Amniotic epithelial cell (primary cell): ENCODE measurements at regions not wholly inside any gene's neighbourhood (a gene's known extent, or its start where the extent isn't known, plus 50 kb on each side); places are given as distances from the start of the nearest gene placed in this dataset.

Experiments
- DNase-seq: peaks from one replicate; pipeline ENCODE4 v3.0.0-alpha.2; 2010; ENCODE audit warnings: low read depth

DNA sequence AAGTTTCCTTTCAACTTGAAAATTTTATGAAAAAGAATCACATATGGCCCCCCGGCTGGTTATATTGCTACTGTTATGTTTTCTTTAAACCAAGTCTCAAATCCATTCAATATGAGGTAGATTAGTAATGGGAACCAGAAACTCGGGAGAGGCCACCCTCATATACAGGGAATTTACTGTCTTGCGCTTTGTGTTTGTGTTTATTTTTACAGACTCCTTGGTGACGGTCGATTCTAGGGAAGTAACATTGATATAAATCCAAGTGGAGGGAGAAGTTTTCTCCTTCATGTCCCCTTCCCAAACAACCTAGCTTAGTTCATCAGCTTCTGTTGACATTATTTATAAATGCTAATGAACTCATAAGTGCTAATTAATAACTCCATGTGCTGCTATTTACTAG lies 163.5 kb upstream of the LMO4 start:
- no peak for DNase-seq

DNA sequence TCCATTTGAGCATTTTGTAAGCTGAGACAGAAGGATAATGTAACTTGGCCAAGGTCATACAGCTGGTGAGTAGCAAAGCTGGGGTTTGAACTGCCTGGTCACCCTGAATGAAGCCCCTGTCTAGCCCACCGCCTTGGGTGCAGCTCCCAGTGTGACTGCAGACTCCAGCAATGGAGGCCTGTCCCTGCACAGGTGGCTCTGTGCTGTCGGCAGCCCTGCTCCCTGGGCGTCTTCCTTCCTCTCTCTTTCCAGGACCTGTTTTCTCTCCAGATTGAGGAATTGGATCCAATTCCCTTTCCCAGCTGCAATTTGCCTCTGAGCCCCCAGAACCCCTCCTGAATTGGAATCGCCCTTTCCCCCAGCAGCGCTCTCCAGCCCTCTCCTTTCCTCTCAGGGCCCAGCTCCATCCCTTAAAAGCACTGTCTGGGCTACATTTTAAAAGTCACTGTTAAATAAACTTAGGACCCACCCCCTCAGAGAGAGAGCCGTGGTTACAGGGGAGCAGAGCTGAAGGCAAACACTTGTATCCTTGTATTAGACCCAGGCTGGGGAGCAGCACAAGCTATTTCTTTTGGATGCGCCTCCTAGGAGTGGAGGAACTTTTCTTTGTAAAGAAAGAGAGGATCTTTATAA lies 161.4 kb upstream of the LMO4 start:
- DNase-seq, result no peak

DNA sequence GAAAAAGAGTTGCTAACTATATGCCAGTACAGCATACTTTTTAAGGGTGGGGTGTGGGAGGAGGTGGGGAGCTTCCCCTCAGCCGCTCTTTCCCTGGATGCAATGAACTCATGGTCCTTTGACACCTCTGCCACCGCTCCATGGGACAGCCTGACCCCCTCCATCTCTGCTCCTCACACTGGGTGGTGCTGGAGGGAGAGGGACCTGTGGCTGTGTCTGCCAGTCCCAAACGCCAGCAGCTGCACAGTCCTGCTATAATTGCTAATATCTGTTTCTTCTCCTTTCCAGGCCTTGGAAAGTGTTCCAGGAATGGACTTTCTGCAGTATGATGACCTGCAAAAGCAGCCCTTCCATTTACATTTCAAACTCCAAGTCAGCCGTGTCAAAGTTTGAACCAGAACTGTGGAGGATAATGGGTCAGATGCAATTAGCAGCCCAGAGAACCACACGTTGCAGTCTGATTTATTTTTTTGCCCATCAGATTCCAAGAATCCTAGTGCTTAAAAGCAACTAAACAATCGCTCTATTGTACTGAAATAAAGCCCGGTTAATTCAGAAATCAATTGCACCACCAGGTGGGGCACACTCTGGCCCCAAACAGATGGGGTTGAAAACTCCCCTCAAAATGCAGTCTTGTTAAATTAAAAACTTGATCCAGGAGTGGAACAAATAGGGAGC lies 160.7 kb upstream of the LMO4 start:
- DNase-seq, result no peak

GRCh38 chr1:87169263-87169910 lies 159.3 kb upstream of the LMO4 start:
- DNase-seq, result no peak

DNA sequence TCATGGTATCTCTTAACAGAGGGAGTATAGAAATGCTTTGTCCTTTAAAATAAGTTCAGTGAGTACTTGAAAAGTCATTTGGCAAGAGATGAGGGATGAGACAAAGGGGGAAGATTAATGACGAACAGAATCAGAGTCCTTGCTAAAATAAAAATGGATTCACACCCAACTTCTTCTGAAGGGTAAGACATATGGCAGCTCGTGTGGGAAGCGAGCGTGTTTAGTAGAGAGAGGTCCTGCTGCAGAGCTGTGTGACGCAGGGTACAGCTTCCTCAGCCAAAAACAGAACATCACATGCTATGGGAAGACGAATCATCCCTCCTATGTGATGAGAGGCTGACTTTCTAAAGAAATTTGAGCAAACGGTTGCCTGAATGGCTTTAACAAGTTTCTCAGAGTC lies 158.5 kb upstream of the LMO4 start:
- DNase-seq, result no peak

GRCh38 chr1:87170931-87171598 lies 157.6 kb upstream of the LMO4 start:
- no peak for DNase-seq

- DNase-seq, result no peak
Measured at GRCh38 chr1:87173231-87173630, 155.4 kb upstream of the LMO4 start.

DNA sequence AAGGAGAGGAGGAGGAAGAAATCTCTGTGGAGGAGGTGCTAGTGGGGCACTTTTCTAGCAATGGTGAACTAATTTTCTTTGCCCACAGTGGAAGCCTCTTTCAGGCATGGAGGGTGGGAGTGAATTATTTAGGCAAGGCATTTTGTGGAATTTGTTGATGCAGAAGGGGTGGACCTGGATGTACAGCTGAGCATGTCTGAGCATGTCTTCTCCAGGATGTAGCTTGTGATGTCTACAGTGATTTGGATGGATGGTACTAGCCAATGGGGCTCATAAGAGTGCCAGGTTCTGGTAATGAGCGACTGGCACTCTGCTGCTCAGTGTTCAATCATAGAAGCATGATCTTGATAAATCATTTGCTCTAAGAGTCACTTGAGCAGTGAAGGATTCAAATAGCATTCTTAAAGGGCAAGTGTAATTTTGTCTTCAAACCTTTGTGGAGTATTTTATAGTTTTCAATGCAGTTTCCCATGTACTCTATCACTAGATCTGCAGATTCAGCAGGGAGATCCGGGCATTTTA lies 153.9 kb upstream of the LMO4 start:
- no peak for DNase-seq

- no peak for DNase-seq
Measured at GRCh38 chr1:87176087-87176486, 152.6 kb upstream of the LMO4 start.

DNA sequence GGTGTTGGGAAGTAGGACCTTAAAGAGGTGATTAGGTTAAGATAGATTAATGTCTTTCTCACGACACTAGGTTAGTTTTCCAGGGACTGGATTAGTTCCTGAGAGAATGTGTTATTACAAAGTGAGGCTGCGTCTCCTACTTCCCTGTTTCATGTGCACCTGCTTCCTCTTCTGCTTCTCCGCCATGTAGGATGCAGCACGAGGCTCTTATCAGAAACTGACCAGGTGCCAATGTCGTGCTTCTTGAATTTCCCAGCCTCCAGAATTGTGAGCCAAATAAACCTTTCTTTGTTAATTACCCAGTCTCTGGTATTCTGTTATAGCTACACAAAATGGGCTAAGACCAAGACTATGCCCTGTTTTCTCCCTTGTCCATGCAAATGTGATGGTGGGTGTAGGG lies 152.2 kb upstream of the LMO4 start:
- DNase-seq, result no peak

DNA sequence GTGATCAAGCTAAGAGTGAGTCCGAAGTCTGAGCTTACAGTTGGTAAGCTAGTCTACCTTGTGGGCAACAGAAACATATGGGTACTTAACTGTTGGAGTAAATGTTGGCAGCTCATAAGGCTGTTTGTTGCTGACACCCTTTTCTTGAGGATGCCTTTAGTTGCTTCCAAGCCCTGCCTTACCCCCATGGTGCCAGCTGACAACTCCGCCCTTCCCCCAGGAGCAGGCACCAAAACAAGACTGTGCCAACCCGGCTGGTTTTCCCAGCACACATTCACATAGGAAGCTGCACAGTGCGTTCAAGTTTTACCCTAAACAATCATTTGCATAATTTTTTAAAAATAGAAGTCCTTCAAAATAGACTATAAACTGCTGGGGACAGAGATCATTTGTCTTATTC lies 150.2 kb upstream of the LMO4 start:
- DNase-seq, result no peak

DNA sequence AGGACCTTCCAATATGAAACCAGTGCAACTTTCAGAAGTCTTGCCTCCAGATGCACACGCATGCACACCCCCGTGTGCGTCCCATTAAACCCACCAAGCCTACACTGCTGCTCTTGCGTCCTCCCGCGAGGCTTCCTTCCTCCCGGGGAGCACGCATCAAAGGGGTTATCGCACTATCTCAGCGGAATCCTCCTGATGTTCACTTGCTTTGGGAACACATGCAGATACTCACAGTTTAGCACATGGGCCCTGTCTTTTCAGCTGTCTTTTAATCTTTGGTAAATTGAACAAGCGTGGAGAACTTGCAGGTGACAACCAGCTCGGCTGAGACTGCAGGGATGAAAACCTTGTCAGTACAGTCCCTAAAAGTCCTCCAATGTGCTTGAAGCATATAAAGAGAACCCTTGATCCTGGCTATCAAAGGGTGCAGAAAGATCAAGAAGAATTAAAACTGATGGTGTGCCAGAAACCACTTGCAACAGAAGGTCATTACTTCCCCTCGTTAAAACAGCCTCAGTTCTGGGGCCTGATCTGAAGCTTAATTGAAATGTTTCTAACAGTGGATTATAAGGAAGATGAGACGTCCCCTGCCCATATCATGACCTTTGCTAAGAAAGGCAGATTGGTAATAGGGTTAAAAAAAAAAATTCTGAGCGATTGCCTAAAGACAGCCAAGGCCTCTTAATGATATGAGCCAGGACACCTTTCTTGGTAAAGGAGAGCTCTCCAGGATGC lies 149.4 kb upstream of the LMO4 start:
- DNase-seq, result no peak

DNA sequence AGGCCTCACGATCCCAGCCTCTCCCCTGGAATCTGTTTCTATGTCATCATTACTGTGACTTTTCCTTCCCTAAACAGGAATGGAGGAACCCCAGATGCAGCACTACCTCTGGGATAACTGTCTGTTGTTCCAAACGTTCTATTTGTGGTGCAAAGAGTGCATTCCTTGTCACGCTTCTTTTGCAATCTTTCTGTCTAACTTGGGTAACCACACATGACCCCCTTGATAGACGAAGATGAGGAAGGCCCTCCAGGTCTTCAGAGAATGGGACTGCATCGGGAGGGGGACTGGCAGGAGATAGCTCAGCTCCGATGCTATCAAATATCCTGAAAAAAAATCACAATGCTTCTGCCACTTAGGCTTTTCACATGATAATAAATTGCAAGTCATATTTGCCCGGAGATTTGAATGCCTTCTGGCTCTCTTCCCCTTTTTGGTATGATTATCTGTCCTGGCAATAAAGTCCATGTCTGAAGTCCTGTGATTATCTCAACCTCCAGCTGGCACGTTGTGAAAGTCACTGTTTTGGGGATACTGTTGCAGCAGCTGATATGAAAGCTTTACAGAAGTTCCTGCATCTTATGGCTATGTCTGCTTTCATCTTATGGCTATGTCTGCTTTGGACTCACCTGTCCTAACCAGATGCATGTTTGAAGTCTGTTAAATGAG lies 148.7 kb upstream of the LMO4 start:
- no peak for DNase-seq

DNA sequence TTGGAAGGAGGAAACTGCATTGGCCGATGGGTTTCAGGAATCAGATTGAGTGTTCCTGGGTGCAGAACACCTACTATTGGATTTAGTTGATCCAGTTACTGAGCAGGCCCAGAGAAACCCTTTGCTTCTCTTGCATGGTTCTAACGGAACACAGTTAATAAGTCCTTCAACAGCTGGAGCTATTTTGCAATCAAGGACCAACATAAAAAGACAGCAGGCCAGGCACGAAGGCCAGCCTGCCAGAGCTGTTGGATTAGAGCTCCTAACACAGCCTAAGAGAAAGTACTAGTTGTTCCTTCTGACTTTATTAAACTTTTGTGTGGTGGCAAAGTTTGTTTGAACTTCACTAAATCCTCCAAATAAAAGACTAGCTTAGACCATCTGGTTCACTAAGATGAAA lies 148.0 kb upstream of the LMO4 start:
- no peak for DNase-seq

- no peak for DNase-seq
Measured at GRCh38 chr1:87182611-87183010, 146.1 kb upstream of the LMO4 start.

DNA sequence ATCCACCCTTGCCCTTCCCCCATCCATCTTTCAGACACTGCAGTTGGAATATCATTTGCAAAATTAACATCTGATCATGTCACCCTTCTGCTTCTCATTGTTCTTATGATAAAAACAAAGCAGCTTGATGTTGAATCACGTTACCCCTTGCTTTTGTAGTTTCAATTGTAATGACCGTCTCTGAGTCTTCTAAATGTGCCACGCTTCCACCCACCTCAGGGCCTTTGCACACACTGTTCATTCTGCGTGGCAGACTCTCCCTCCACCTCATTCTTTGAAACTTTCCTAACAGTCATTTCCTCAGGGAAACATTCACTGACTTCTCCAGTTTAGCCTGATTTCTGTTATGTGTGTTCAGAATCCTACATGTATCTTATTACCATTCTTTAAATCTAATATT lies 143.6 kb upstream of the LMO4 start:
- no peak for DNase-seq

DNA sequence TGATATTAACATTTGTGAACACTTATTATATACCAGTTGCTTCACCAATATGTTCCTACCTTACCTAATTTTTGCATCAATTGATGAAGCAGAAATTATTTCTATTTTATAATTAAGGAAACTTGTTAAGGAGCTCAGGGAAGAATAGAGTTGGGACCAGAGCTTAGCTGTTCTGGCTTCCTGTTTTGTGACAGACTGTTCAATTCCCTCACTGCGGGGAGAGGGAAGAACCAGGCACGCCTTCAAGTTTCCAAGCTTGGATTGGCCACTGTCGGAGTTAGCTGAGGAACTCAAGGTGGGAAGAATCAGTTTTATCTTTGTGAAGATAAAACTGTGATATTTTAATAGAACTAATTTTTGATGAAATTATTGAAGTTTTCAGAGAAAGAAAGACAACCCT lies 142.3 kb upstream of the LMO4 start:
- no peak for DNase-seq

DNA sequence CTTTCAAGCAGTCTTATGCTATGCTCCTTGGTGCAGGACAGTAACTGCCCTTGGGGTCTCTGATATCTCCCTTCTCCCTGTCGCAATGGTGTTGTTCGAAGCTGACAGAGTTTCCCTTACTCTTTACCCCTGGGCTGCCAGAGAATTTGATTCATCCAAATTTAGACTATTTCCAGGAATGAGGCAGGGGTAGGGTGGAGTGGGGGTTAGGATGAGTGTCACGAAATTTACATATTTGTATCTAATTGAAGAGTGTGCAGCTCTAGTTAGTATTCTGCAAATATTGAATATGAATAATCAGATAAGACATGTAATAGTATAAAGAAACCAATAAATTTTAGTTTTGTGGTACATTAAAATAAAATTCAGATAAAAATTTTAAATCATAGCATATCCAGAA lies 140.0 kb upstream of the LMO4 start:
- no peak for DNase-seq

GRCh38 chr1:87190402-87190801 lies 138.3 kb upstream of the LMO4 start:
- no peak for DNase-seq

DNA sequence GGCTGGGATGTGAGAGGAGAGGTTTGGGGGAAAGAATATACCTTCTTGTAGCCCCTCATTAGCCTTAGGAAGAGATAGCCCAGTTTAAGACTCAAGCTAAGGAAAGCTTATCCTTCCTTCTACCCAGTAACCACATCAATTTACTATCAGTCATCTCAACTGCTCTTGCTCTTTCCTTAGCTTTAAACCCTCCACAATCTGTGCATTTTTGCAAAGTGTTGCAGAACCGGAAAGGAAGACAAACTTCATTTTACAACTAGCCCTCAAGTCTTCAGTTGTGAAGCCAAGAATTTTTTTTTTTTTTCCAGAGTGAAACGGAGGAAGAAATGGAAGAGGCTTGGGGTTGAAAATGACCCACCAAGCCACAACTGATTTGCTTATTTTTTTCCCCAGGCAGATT lies 137.0 kb upstream of the LMO4 start:
- no peak for DNase-seq

- DNase-seq, result no peak
Measured at GRCh38 chr1:87194271-87194774, 134.4 kb upstream of the LMO4 start.
